PC-3 (cell line): ENCODE measurements at regions not wholly inside any gene's neighbourhood (a gene's known extent, or its start where the extent isn't known, plus 50 kb on each side); places are given as distances from the start of the nearest gene placed in this dataset.

Source experiments
- ATAC-seq: fragments of 200-7000 bp; cut with Tn5 transposase; 2 replicates; pipeline ENCODE4 v1.9.1; 2020; ENCODE audit warnings: mild to moderate bottlenecking, moderate library complexity
- BruUV-seq: library from RNA; stranded (reverse); fragments of 400-500 nt; replicated peaks from 2 replicates; lab custom pipeline; 2021; lab: Mats Ljungman, UMichigan
- CTCF ChIA-PET: fragments of 300-600 bp; sonication (Branson Sonifier 250); formaldehyde crosslinking; loops from one replicate; lab custom pipeline; 2022; ENCODE audit warnings: antibody characterized with exemption; lab: Charles Lee
- POLR2A ChIA-PET: fragments of 300-600 bp; sonication (Branson Sonifier 250); formaldehyde crosslinking; loops from one replicate; lab custom pipeline; 2022; ENCODE audit warnings: antibody characterized with exemption; ENCODE audit not compliant: unreplicated experiment; lab: Charles Lee
- DNase-seq: peaks from one replicate; pipeline ENCODE4 v3.0.0-alpha.2; 2015
- H2AFZ ChIP-seq: fragments of 300-600 bp; sonication (generic); 2 replicates; pipeline ENCODE4 v1.6.0; 2016; ENCODE audit warnings: antibody characterized with exemption, low read length
- H3F3A ChIP-seq: fragments of 300-600 bp; sonication (generic); one replicate; pipeline ENCODE4 v1.6.0; 2017; ENCODE audit warnings: antibody characterized with exemption, low read length, control low read depth, mild to moderate bottlenecking; ENCODE audit not compliant: unreplicated experiment
- H3K27ac ChIP-seq: fragments of 300-600 bp; sonication (generic); 2 replicates; pipeline ENCODE4 v1.5.1; 2016; ENCODE audit warnings: mild to moderate bottlenecking, low read length
- H3K27me3 ChIP-seq: fragments of 300-600 bp; sonication (generic); 2 replicates; pipeline ENCODE4 v1.6.1; 2016; ENCODE audit warnings: low read length, mixed read lengths
- H3K36me3 ChIP-seq: fragments of 300-600 bp; sonication (generic); 2 replicates; pipeline ENCODE4 v1.6.1; 2016; ENCODE audit warnings: low read depth, mixed run types, low read length, mixed read lengths
- H3K4me1 ChIP-seq: fragments of 300-600 bp; sonication (generic); 2 replicates; pipeline ENCODE4 v1.5.1; 2016; ENCODE audit warnings: low read length; ENCODE audit not compliant: insufficient read depth
- H3K4me2 ChIP-seq: fragments of 300-600 bp; sonication (generic); 2 replicates; pipeline ENCODE4 v1.6.0; 2016; ENCODE audit warnings: low read length
- H3K4me3 ChIP-seq: fragments of 300-600 bp; sonication (generic); 2 replicates; pipeline ENCODE4 v1.5.1; 2016; ENCODE audit warnings: mild to moderate bottlenecking, low read length, mixed read lengths
- H3K79me2 ChIP-seq: fragments of 300-600 bp; sonication (generic); 2 replicates; pipeline ENCODE4 v1.6.1; 2017; ENCODE audit warnings: low read length, mixed read lengths
- H3K9ac ChIP-seq: fragments of 300-600 bp; sonication (generic); 2 replicates; pipeline ENCODE4 v1.6.0; 2016; ENCODE audit warnings: mild to moderate bottlenecking, low read length
- H3K9me2 ChIP-seq: fragments of 300-600 bp; sonication (generic); replicated peaks from 2 replicates; pipeline ENCODE4 v1.6.1; 2016; ENCODE audit warnings: mixed run types, low read length, mixed read lengths
- H3K9me3 ChIP-seq: fragments of 300-600 bp; sonication (generic); 2 replicates; pipeline ENCODE4 v1.6.1; 2016; ENCODE audit warnings: low read length, mixed read lengths
- H4K20me1 ChIP-seq: fragments of 300-600 bp; sonication (generic); 2 replicates; pipeline ENCODE4 v1.6.1; 2016; ENCODE audit warnings: low read length, mixed read lengths
- EZH2 ChIP-seq: fragments of 300-600 bp; sonication (generic); IDR thresholded peaks from one replicate; pipeline ENCODE4 v1.6.1; 2017; ENCODE audit warnings: antibody characterized with exemption, mild to moderate bottlenecking, low read length; ENCODE audit not compliant: unreplicated experiment
- EZH2phosphoT487 ChIP-seq: fragments of 300-600 bp; sonication (generic); IDR thresholded peaks from 2 replicates; pipeline ENCODE4 v1.6.1; 2018; ENCODE audit warnings: mild to moderate bottlenecking, antibody characterized with exemption, low read length, borderline replicate concordance
- intact Hi-C: fragments of 100-400 bp; cut with micrococcal nuclease; formaldehyde crosslinking; loops from 2 replicates; pipeline ENCODE4 v1.9.0; 2023
- TF ChIP-seq, protein P1 (sequence below): fragments of 300-600 bp; sonication (generic); conservative IDR thresholded peaks from 2 replicates; pipeline ENCODE4 v1.5.1; 2017; ENCODE audit warnings: antibody characterized with exemption, low read depth, mild to moderate bottlenecking, low read length

DNA sequence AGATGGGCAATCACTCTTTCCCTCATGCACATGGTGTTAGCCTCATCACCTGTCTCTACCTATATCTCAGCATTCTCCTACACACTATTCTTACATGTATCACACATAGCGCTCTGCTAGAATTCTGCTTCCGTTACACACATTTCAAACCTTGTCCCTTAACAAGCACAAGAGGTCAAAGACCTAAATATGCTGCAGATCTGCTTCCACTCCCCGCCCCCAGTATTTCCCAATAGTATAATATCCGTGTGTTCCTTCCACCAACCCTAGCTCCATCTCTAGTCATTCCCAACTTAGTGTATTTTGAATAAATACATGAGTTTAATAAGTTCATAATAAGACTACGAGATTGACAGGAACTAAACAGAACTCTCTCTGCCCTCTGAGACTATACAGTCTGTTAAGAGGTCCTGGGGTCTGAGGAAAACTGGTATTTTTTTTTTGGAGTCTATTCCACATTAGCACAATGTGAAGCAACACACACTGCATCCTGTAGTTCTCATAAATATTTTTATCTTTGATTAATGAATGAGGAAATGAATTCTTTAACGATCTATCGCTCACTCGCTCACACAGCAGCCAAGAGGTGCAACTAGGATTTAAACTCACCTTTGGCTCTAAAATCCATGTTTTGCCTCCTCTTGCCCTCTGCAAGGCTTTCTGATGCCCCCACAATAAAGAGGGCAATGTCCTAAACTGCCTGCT is 491.6 kb downstream of the QKI start:
- Histone ChIP-seq H3K27ac (no peak overlapping the region), H3K4me1 (no peaks in the 10 kb centered on the region), H3K4me2 (no peak overlapping the region), H4K20me1 (no peaks in the 10 kb centered on the region), H3K9me2 (no peaks in the 10 kb centered on the region), H3K9ac (no peak overlapping the region), H3K36me3 (no peaks in the 10 kb centered on the region), H3K9me3 (no peaks in the 10 kb centered on the region), H2AFZ (no peak overlapping the region), H3K27me3 (0 out of 2 replicates have a peak, but pooled peaks cover 3% of the 10 kb centered on the region), H3K79me2 (no peaks in the 10 kb centered on the region), H3F3A (no peaks in the 10 kb centered on the region), H3K4me3 (no peak overlapping the region)
- CTCF ChIA-PET = no interaction called here
- DNase-seq = no peak
- no peak for ATAC-seq
- BruUV-seq = no TSS peak
- intact Hi-C loops = no loop called here
- POLR2A ChIA-PET = no interaction called here
- no peak for TF ChIP-seq EZH2
- TF ChIP-seq, protein P1, sequence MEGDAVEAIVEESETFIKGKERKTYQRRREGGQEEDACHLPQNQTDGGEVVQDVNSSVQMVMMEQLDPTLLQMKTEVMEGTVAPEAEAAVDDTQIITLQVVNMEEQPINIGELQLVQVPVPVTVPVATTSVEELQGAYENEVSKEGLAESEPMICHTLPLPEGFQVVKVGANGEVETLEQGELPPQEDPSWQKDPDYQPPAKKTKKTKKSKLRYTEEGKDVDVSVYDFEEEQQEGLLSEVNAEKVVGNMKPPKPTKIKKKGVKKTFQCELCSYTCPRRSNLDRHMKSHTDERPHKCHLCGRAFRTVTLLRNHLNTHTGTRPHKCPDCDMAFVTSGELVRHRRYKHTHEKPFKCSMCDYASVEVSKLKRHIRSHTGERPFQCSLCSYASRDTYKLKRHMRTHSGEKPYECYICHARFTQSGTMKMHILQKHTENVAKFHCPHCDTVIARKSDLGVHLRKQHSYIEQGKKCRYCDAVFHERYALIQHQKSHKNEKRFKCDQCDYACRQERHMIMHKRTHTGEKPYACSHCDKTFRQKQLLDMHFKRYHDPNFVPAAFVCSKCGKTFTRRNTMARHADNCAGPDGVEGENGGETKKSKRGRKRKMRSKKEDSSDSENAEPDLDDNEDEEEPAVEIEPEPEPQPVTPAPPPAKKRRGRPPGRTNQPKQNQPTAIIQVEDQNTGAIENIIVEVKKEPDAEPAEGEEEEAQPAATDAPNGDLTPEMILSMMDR = no peak
- TF ChIP-seq EZH2phosphoT487 = no peak

DNA sequence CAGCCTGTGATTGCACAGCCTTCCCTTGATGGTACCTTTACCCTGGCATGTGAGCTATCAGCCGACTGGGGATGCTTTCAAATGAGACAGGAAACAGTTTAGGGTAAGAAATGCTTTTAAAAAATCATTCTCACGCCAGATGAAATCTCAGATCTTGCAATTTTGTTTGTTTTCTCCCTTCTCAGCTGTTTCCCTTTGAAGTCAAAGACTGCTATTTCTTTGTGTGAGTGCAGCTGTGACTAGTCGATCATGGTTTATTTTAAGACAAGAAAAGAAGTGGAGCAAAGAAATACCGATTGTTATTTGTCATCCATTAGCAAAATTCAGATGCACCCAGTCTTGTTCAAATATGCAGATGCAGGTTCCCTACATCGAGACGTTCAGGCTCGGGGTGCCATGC is 489.7 kb downstream of the QKI start:
- Histone ChIP-seq H3K27me3 (0 out of 2 replicates have a peak, but pooled peaks cover 3% of the 10 kb centered on the region), H3K4me1 (no peaks in the 10 kb centered on the region)
- no TSS peak for BruUV-seq

DNA sequence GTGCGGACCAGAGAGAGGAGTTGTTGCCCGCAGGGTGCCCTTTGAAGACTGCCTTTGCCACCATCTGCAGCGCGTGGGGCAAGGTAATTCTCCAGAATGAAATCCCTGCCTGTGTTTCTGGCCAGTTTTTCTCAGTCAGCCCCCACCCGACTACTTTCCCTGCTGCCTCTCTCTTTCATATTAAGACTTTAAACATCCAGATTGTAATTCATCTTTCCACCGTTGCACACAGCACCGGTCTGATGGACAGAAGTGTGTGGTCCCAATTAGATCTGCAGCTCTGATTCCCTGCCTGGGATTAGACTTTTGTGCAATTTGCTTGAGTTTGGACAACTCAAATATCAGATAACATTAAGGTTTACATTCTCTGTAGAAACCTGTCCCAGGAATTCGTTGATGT is 489.0 kb downstream of the QKI start:
- TF ChIP-seq EZH2phosphoT487 (no peak), EZH2 (no peak)
- TF ChIP-seq, protein P1 = no peak
- Histone ChIP-seq H3K27me3 (no peaks in the 10 kb centered on the region), H3K27ac (no peak overlapping the region), H3K9me2 (no peaks in the 10 kb centered on the region), H3K79me2 (no peaks in the 10 kb centered on the region), H3K4me3 (no peak overlapping the region), H4K20me1 (no peaks in the 10 kb centered on the region), H3K9me3 (no peaks in the 10 kb centered on the region), H3K36me3 (no peaks in the 10 kb centered on the region), H3K4me1 (no peaks in the 10 kb centered on the region), H3F3A (no peaks in the 10 kb centered on the region), H3K4me2 (no peak overlapping the region), H3K9ac (no peak overlapping the region), H2AFZ (no peak overlapping the region)
- ChIA-PET CTCF (no interaction called here), POLR2A (no interaction called here)
- no TSS peak for BruUV-seq
- no peak for ATAC-seq
- DNase-seq = no peak
- intact Hi-C loops = no loop called here

More for the DNA sequence above, 489.7 kb downstream of the QKI start:
- no peak overlapping the region for H3K4me2 ChIP-seq
- no peak for DNase-seq
- ATAC-seq = no peak
- ChIA-PET CTCF (no interaction called here), POLR2A (no interaction called here)
- H3K9ac ChIP-seq = no peak overlapping the region
- H3F3A ChIP-seq = no peaks in the 10 kb centered on the region
- no peaks in the 10 kb centered on the region for H4K20me1 ChIP-seq
- TF ChIP-seq EZH2phosphoT487 (no peak), EZH2 (no peak)
- TF ChIP-seq, protein P1 = no peak
- no peaks in the 10 kb centered on the region for H3K79me2 ChIP-seq
- intact Hi-C loops = no loop called here
- H3K4me3 ChIP-seq = no peak overlapping the region
- H3K27ac ChIP-seq = no peak overlapping the region
- no peaks in the 10 kb centered on the region for H3K9me2 ChIP-seq
- no peaks in the 10 kb centered on the region for H3K9me3 ChIP-seq
- H3K36me3 ChIP-seq = no peaks in the 10 kb centered on the region
- no peak overlapping the region for H2AFZ ChIP-seq
